Astrocyte (in vitro differentiated cells and primary cell): ENCODE measurements at regions not wholly inside any gene's neighbourhood (a gene's known extent, or its start where the extent isn't known, plus 50 kb on each side); places are given as distances from the start of the nearest gene placed in this dataset.

ENCODE experiments used
- DNase-seq: peaks from one replicate; pipeline ENCODE4 v3.0.0-alpha.2; 2010; ENCODE audit warnings: low read depth
- FAIRE-seq: peaks from 2 replicates; lab custom pipeline; 2011; peaks lifted over from hg19 to GRCh38; lab: Jason Lieb, UNC
- H2AFZ ChIP-seq: 2 replicates; pipeline ENCODE4 v1.6.0; 2012; ENCODE audit warnings: low read depth, low read length, inconsistent platforms
- H3K27ac ChIP-seq: 2 replicates; pipeline ENCODE4 v1.5.1; 2011; ENCODE audit warnings: low read depth, low read length, inconsistent platforms
- H3K27me3 ChIP-seq: 2 replicates; pipeline ENCODE4 v1.6.0; 2011; ENCODE audit warnings: low read length, inconsistent platforms; ENCODE audit not compliant: insufficient read depth
- H3K36me3 ChIP-seq: 2 replicates; pipeline ENCODE4 v1.5.1; 2011; ENCODE audit warnings: low read length, inconsistent platforms; ENCODE audit not compliant: insufficient read depth
- H3K4me1 ChIP-seq: 2 replicates; pipeline ENCODE4 v1.5.1; 2011; ENCODE audit warnings: low read length, inconsistent platforms; ENCODE audit not compliant: insufficient read depth
- H3K4me2 ChIP-seq: 2 replicates; pipeline ENCODE4 v1.6.0; 2012; ENCODE audit warnings: low read length, inconsistent platforms
- H3K4me3 ChIP-seq: 2 replicates; pipeline ENCODE4 v1.5.1; 2011; ENCODE audit warnings: low read depth, mild to moderate bottlenecking, low read length, inconsistent platforms; ENCODE audit not compliant: insufficient read depth
- H3K79me2 ChIP-seq: 2 replicates; pipeline ENCODE4 v1.6.0; 2012; ENCODE audit warnings: mild to moderate bottlenecking, low read length, inconsistent platforms; ENCODE audit not compliant: insufficient read depth
- H3K9ac ChIP-seq: 2 replicates; pipeline ENCODE4 v1.6.0; 2012; ENCODE audit warnings: mild to moderate bottlenecking, low read length, inconsistent platforms
- H3K9me3 ChIP-seq: 2 replicates; pipeline ENCODE4 v1.5.1; 2012; ENCODE audit warnings: low read depth, mild to moderate bottlenecking, low read length, inconsistent platforms; ENCODE audit not compliant: insufficient read depth
- H4K20me1 ChIP-seq: 2 replicates; pipeline ENCODE4 v1.6.0; 2012; ENCODE audit warnings: low read length, inconsistent platforms; ENCODE audit not compliant: insufficient read depth
- H3K27ac Mint-ChIP-seq: one replicate; pipeline ENCODE4 v1.8.0; 2021; ENCODE audit warnings: mild to moderate bottlenecking, mixed read lengths; ENCODE audit not compliant: unreplicated experiment
- H3K27me3 Mint-ChIP-seq: one replicate; pipeline ENCODE4 v1.8.0; 2021; ENCODE audit warnings: low read depth, mixed read lengths; ENCODE audit not compliant: unreplicated experiment
- H3K36me3 Mint-ChIP-seq: one replicate; pipeline ENCODE4 v1.8.0; 2021; ENCODE audit warnings: low read depth, mixed read lengths; ENCODE audit not compliant: unreplicated experiment
- H3K4me1 Mint-ChIP-seq: one replicate; pipeline ENCODE4 v1.8.0; 2021; ENCODE audit warnings: low read depth, mixed read lengths; ENCODE audit not compliant: unreplicated experiment
- H3K4me3 Mint-ChIP-seq: one replicate; pipeline ENCODE4 v1.8.0; 2021; ENCODE audit warnings: mild to moderate bottlenecking, moderate library complexity, mixed read lengths; ENCODE audit not compliant: unreplicated experiment
- H3K9me3 Mint-ChIP-seq: one replicate; pipeline ENCODE4 v1.8.0; 2021; ENCODE audit warnings: mild to moderate bottlenecking, mixed read lengths; ENCODE audit not compliant: unreplicated experiment
- EZH2 ChIP-seq: IDR thresholded peaks from 2 replicates; pipeline ENCODE4 v1.6.1; 2012; ENCODE audit warnings: mild to moderate bottlenecking, low read length, inconsistent platforms; ENCODE audit not compliant: insufficient read depth
- TF ChIP-seq, protein P1 (sequence below): IDR thresholded peaks from 2 replicates; pipeline ENCODE4 v1.5.1; 2011; ENCODE audit warnings: low read depth, mild to moderate bottlenecking, inconsistent platforms, low read length, moderate library complexity; ENCODE audit not compliant: insufficient read depth

GRCh38 chr3:66139415-66139814 lies 81.4 kb upstream of the SLC25A26 start:
- TF ChIP-seq EZH2, result no peak
- TF ChIP-seq, protein P1, sequence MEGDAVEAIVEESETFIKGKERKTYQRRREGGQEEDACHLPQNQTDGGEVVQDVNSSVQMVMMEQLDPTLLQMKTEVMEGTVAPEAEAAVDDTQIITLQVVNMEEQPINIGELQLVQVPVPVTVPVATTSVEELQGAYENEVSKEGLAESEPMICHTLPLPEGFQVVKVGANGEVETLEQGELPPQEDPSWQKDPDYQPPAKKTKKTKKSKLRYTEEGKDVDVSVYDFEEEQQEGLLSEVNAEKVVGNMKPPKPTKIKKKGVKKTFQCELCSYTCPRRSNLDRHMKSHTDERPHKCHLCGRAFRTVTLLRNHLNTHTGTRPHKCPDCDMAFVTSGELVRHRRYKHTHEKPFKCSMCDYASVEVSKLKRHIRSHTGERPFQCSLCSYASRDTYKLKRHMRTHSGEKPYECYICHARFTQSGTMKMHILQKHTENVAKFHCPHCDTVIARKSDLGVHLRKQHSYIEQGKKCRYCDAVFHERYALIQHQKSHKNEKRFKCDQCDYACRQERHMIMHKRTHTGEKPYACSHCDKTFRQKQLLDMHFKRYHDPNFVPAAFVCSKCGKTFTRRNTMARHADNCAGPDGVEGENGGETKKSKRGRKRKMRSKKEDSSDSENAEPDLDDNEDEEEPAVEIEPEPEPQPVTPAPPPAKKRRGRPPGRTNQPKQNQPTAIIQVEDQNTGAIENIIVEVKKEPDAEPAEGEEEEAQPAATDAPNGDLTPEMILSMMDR, result no peak
- Histone ChIP-seq H3K9me3 (no peaks in the 10 kb centered on the region), H4K20me1 (no peaks in the 10 kb centered on the region), H3K4me3 (no peak overlapping the region), H2AFZ (no peak overlapping the region), H3K4me2 (no peak overlapping the region), H3K36me3 (no peaks in the 10 kb centered on the region), H3K4me1 (peaks cover 6% of the 10 kb centered on the region), H3K79me2 (no peaks in the 10 kb centered on the region), H3K27ac (no peak overlapping the region), H3K9ac (no peak overlapping the region), H3K27me3 (no peaks in the 10 kb centered on the region)
- Mint-ChIP-seq H3K9me3 (no peaks in the 10 kb centered on the region), H3K4me1 (peaks cover 5% of the 10 kb centered on the region), H3K27me3 (no peaks in the 10 kb centered on the region), H3K36me3 (no peaks in the 10 kb centered on the region), H3K4me3 (no peak overlapping the region), H3K27ac (no peak overlapping the region)
- FAIRE-seq, result no peak
- no peak for DNase-seq

DNA sequence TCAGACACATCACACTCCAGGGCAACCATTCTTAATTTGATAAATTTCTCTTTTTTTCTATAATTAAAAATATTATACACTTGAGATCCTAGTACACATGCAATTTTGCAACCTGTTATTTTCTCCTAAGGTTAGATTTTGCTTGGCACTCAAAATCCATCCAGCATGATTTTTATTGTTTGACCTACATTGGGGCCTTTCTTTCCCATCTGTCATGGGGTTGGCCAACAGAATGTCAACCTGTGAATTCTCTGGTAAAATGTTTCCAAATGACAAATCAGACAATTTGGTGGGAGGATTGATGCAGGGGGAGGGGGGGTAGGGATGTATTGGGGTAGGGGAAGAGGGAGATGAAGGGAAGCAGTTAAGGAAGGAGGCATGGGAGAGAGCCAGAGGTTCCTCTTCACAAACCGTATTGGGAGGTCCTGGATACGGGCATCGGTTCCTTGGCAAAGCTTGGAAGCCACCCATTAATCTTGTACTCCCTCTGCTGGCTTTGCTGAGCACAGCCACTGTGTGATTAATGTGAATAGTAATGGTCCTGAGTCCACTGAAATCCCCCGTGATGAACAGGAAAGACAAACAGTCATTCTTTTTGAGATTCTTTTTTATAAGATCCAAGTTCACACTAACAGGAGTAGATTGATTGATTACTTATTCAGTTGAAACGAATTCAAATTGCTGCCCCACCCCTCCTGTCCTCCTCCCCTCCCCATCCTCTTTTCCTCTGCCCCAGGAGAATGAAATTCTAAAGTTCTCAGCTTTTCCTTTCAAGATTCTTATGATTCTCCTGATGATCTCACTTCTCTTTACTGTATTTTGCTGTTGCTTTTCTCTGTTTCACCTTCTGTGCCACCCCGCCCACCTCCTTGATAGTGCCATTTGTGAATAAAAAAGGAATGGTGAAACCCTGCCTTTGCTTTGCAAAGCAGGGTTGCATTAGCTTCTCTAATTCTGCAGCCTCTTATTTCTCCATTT lies 82.2 kb upstream of the SLC25A26 start:
- FAIRE-seq, result peak; percentile 86
- H3K36me3 Mint-ChIP-seq, result no peaks in the 10 kb centered on the region
- no peak overlapping the region for H2AFZ ChIP-seq
- H3K9me3 Mint-ChIP-seq, result no peaks in the 10 kb centered on the region
- DNase-seq, result peak; percentile 48
- no peaks in the 10 kb centered on the region for H3K9me3 ChIP-seq
- no peak overlapping the region for H3K27ac ChIP-seq
- peaks cover 5% of the 10 kb centered on the region for H3K4me1 ChIP-seq
- no peaks in the 10 kb centered on the region for H3K27me3 ChIP-seq
- no peaks in the 10 kb centered on the region for H4K20me1 ChIP-seq
- H3K27ac Mint-ChIP-seq, result no peak overlapping the region
- H3K4me3 ChIP-seq, result no peak overlapping the region
- TF ChIP-seq EZH2, result no peak
- TF ChIP-seq, protein P1, result peak; percentile 86
- H3K4me2 ChIP-seq, result no peak overlapping the region
- H3K4me1 Mint-ChIP-seq, result peaks cover 4% of the 10 kb centered on the region
- no peak overlapping the region for H3K4me3 Mint-ChIP-seq
- no peak overlapping the region for H3K9ac ChIP-seq
- H3K36me3 ChIP-seq, result no peaks in the 10 kb centered on the region
- no peaks in the 10 kb centered on the region for H3K27me3 Mint-ChIP-seq
- H3K79me2 ChIP-seq, result no peaks in the 10 kb centered on the region

DNA sequence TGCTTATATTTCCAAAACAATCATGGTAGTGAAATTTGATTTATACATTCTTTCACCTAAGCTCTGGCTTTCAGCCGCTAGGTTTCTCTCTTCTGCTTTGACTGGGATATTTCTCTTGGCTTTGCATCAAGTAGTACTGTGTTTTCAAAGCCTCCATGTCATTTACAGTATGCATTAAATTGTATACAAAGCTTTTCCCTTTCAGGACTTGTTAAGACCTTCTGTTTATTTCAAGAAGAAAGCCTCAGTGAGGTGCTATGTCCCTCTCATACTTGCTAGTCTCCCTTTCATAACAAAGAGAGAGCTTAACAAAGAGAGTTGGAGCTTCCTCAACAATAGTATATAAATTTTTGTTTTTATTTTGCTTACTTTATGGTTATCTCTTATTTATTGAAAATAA lies 84.2 kb upstream of the SLC25A26 start:
- H3K79me2 ChIP-seq, result no peaks in the 10 kb centered on the region
- TF ChIP-seq, protein P1, result no peak
- TF ChIP-seq EZH2, result no peak
- no peak overlapping the region for H3K4me3 Mint-ChIP-seq
- H3K36me3 ChIP-seq, result no peaks in the 10 kb centered on the region
- no peak overlapping the region for H3K27ac ChIP-seq
- no peaks in the 10 kb centered on the region for H3K27me3 Mint-ChIP-seq
- no peaks in the 10 kb centered on the region for H3K36me3 Mint-ChIP-seq
- no peak overlapping the region for H3K4me3 ChIP-seq
- no peaks in the 10 kb centered on the region for H3K9me3 Mint-ChIP-seq
- no peak overlapping the region for H3K9ac ChIP-seq
- no peaks in the 10 kb centered on the region for H4K20me1 ChIP-seq
- no peak overlapping the region for H2AFZ ChIP-seq
- no peaks in the 10 kb centered on the region for H3K9me3 ChIP-seq
- peaks cover 10% of the 10 kb centered on the region for H3K4me1 ChIP-seq
- no peak overlapping the region for H3K27ac Mint-ChIP-seq
- H3K27me3 ChIP-seq, result no peaks in the 10 kb centered on the region
- DNase-seq (no peak), FAIRE-seq (no peak)
- H3K4me1 Mint-ChIP-seq, result peaks cover 9% of the 10 kb centered on the region
- H3K4me2 ChIP-seq, result no peak overlapping the region
